ENCODE measurements at regions not wholly inside any gene's neighbourhood (a gene's known extent, or its start where the extent isn't known, plus 50 kb on each side); places are given as distances from the start of the nearest gene placed in this dataset.

GRCh38 chr13:63011996-63012395 is 1596.3 kb upstream of the PCDH20 start:
- TF ChIP-seq POLR2A (IDR thresholded peaks at IDR 0.05) (no peak), CTCF (IDR thresholded peaks at IDR 0.05) (no peak)
